ENCODE measurements at regions not wholly inside any gene's neighbourhood (a gene's known extent, or its start where the extent isn't known, plus 50 kb on each side); places are given as distances from the start of the nearest gene placed in this dataset.

DNA sequence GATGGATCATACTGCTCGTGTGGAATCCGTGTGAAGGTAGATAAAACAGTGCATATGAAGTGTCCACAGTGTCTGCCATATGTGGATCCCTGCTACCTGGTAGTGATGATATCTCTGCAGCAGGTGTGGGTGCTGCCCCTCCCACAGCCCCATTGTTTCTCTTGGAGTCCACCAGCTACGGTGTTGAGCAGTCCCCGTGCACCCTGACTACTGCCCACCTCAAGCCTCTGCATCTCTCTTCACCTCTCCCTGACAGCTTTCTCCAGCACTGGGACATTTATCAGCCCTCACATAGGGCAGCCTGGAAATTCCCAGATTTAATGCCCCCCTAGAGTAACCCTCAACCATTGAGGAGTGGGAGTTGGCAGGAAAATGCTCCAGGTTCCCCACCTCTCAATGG, 244.7 kb downstream of the IRF8 start:
- H3K4me3 ChIP-seq: no peak overlapping the region
- no TSS peak for BruUV-seq (replicated peaks)
- ChIA-PET SMC1A (ENCODE audit: uncharacterized antibody, unreplicated experiment) (interaction anchor here (1.1 to 1.2 kb wide), 2 partner anchors 11 to 62 kb away, joined by 3 to 4 read pairs; no protein-coding TSS in a partner anchor), CTCF (no interaction called here), POLR2A (no interaction called here), RAD21 (ENCODE audit: unreplicated experiment) (no interaction called here)
- FAIRE-seq (no peak), ATAC-seq (peak; percentile 18), DNase-seq (ENCODE audit: low read depth, low spot score) (no peak)
- TF ChIP-seq MYB (IDR thresholded peaks at IDR 0.05; ENCODE audit: borderline replicate concordance, low read depth, low read length) (no peak), NR2F1 (conservative IDR thresholded peaks at IDR 0.05) (no peak), RAD21 (IDR thresholded peaks at IDR 0.05; ENCODE audit: insufficient read depth, low read depth, low read length) (no peak), POLR2A (IDR thresholded peaks at IDR 0.05; ENCODE audit: low read depth, low read length) (no peak), TCF12 (IDR thresholded peaks at IDR 0.05; ENCODE audit: low read depth, low read length) (no peak), PAX5 (IDR thresholded peaks at IDR 0.05; ENCODE audit: borderline replicate concordance, low read depth, low read length) (no peak), SIN3A (IDR thresholded peaks at IDR 0.05; ENCODE audit: low read depth, low read length) (no peak), SP1 (IDR thresholded peaks at IDR 0.05; ENCODE audit: low read depth, low read length) (no peak)
- TF ChIP-seq, protein P1, sequence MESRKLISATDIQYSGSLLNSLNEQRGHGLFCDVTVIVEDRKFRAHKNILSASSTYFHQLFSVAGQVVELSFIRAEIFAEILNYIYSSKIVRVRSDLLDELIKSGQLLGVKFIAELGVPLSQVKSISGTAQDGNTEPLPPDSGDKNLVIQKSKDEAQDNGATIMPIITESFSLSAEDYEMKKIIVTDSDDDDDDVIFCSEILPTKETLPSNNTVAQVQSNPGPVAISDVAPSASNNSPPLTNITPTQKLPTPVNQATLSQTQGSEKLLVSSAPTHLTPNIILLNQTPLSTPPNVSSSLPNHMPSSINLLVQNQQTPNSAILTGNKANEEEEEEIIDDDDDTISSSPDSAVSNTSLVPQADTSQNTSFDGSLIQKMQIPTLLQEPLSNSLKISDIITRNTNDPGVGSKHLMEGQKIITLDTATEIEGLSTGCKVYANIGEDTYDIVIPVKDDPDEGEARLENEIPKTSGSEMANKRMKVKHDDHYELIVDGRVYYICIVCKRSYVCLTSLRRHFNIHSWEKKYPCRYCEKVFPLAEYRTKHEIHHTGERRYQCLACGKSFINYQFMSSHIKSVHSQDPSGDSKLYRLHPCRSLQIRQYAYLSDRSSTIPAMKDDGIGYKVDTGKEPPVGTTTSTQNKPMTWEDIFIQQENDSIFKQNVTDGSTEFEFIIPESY (IDR thresholded peaks at IDR 0.05): no peak
- no peak overlapping the region for H3K27ac ChIP-seq (ENCODE audit: control insufficient read depth, insufficient read depth)
- in situ Hi-C loops (cut with MboI): no loop called here
- H2AFZ ChIP-seq (ENCODE audit: control insufficient read depth, low read depth, low read length): no peak overlapping the region
- H3K9ac ChIP-seq (ENCODE audit: control insufficient read depth, insufficient read depth, low read length): no peak overlapping the region
- no peaks in the 10 kb centered on the region for H3K79me2 ChIP-seq (ENCODE audit: control insufficient read depth, insufficient read depth, low read length)
- H4K20me1 ChIP-seq (ENCODE audit: control insufficient read depth, insufficient read depth): no peaks in the 10 kb centered on the region
- intact Hi-C loops (cut with micrococcal nuclease; ENCODE audit: unreplicated experiment): no loop called here
- 6% methylated on average over 4 of the region's 4 CpGs for WGBS (ENCODE audit: insufficient coverage, insufficient replicate concordance, low lambda C conversion rate, missing lambda C conversion rate)
- no peaks in the 10 kb centered on the region; the same call in 2 of the 3 replicates for H3K9me3 ChIP-seq (replicated peaks; ENCODE audit: control insufficient read depth, insufficient read depth, low read length)
- H3K4me2 ChIP-seq (ENCODE audit: control insufficient read depth, insufficient read depth): no peak overlapping the region
- H3K27me3 ChIP-seq (replicated peaks in 1 of 2; ENCODE audit: control insufficient read depth in 2 of 2, insufficient read depth in 2 of 2, low read length in 1 of 2): no peaks in the 10 kb centered on the region
- no peaks in the 10 kb centered on the region for H3K36me3 ChIP-seq (ENCODE audit: control insufficient read depth in 2 of 2, insufficient read depth in 2 of 2, low read length in 1 of 2)
- no peaks in the 10 kb centered on the region for H3K4me1 ChIP-seq (ENCODE audit: control insufficient read depth, insufficient read depth, low read length)

Data from GM12878 (cell line).